ENCODE measurements at regions not wholly inside any gene's neighbourhood (a gene's known extent, or its start where the extent isn't known, plus 50 kb on each side); places are given as distances from the start of the nearest gene placed in this dataset.
A peak's percentile ranks its signal among the peaks of the same experiment; 100 is the strongest.

DNA sequence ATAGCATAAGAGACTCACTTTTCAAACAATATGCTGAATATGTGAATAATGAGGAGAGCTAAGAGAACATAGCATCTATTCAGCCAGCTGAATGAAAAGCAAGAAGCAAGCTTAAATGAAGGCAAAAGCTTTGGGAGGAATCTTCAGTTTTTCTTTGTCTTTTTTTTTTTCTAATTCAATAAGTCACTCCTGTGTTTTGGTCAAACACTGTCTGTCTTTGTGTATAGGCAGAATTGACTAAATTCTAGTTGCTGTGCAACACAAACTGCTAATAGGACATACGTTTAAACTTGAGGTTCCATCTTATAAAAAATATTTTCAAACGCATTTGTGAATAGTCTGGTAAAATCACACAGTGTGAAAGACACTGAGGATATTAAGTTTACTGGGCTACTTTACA, 156.9 kb upstream of the KCNN2 start:
- WGBS (ENCODE audit: extremely low coverage, insufficient coverage, insufficient read length) = no CpG with 5 or more reads among the region's 2 CpGs

DNA sequence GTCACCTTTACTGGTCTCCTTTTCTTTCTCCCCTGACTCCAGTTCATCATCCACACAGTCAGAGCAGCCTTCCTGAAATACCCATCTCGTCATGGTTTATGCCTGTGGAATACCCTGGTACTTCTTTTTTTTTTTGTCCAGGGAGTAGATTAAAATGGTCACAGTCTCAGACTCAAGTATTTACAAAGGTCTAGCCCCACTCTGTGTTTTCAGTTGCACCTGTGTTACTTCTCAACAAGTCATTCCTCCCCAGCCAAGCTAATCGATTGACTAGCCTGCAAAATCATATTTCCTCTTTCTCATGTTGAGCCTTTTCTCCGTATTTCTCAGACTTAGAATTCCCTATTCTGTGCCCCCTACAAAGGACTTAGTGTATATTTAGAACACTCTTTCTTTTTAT, 155.2 kb upstream of the KCNN2 start:
- Histone ChIP-seq H3K27ac (ENCODE audit: low read depth, low read length) (no peak overlapping the region), H2AK5ac (ENCODE audit: low read length) (no peak overlapping the region), H3K36me3 (ENCODE audit: control insufficient read depth in 1 of 2, insufficient read depth in 2 of 2, low read length in 2 of 2) (no peaks in the 10 kb centered on the region), H3K4me1 (ENCODE audit: control insufficient read depth in 1 of 2, insufficient read depth in 2 of 2, low read length in 2 of 2) (no peaks in the 10 kb centered on the region), H3K14ac (ENCODE audit: low read length) (no peak overlapping the region), H3K4me2 (ENCODE audit: low read length) (no peak overlapping the region), H3K18ac (ENCODE audit: low read length) (no peak overlapping the region), H2AFZ (ENCODE audit: insufficient read depth, low read length, poor library complexity) (no peak overlapping the region), H3K9me3 (ENCODE audit: insufficient read depth, low read depth, low read length) (no peaks in the 10 kb centered on the region), H3K79me2 (ENCODE audit: control insufficient read depth, insufficient read depth, low read length, poor library complexity) (no peaks in the 10 kb centered on the region), H3K23ac (ENCODE audit: low read length) (no peak overlapping the region), H3K27me3 (ENCODE audit: insufficient read depth, low read length) (no peaks in the 10 kb centered on the region), H3K4ac (ENCODE audit: low read depth, low read length) (no peak overlapping the region), H2BK120ac (ENCODE audit: insufficient read depth, low read length, poor library complexity) (no peak overlapping the region), H3K79me1 (ENCODE audit: low read length) (no peaks in the 10 kb centered on the region), H2BK12ac (ENCODE audit: low read length) (no peak overlapping the region), H4K12ac (ENCODE audit: low read depth, low read length) (no peak overlapping the region), H4K91ac (ENCODE audit: low read depth, low read length) (no peak overlapping the region), H3K9ac (ENCODE audit: low read length) (no peak overlapping the region), H3K4me3 (ENCODE audit: low read depth, low read length) (no peak overlapping the region), H2BK5ac (ENCODE audit: low read depth, low read length, poor library complexity) (no peak overlapping the region), H4K8ac (ENCODE audit: low read depth, low read length) (no peak overlapping the region)
- no CpG with 5 or more reads among the region's 3 CpGs for WGBS (ENCODE audit: extremely low coverage, insufficient coverage, insufficient read length)
- DNase-seq = no peak

More for the DNA sequence above, 156.9 kb upstream of the KCNN2 start:
- H2BK120ac ChIP-seq (ENCODE audit: insufficient read depth, low read length, poor library complexity) = no peak overlapping the region
- H2AK5ac ChIP-seq (ENCODE audit: low read length) = no peak overlapping the region
- H2BK12ac ChIP-seq (ENCODE audit: low read length) = no peak overlapping the region
- no peaks in the 10 kb centered on the region for H3K79me2 ChIP-seq (ENCODE audit: control insufficient read depth, insufficient read depth, low read length, poor library complexity)
- H2AFZ ChIP-seq (ENCODE audit: insufficient read depth, low read length, poor library complexity) = no peak overlapping the region
- no peak overlapping the region for H3K27ac ChIP-seq (ENCODE audit: low read depth, low read length)
- no peak overlapping the region for H3K9ac ChIP-seq (ENCODE audit: low read length)
- no peak overlapping the region for H3K4me2 ChIP-seq (ENCODE audit: low read length)
- H3K23ac ChIP-seq (ENCODE audit: low read length) = no peak overlapping the region
- H4K12ac ChIP-seq (ENCODE audit: low read depth, low read length) = no peak overlapping the region
- no peak overlapping the region for H3K18ac ChIP-seq (ENCODE audit: low read length)
- no peaks in the 10 kb centered on the region for H3K27me3 ChIP-seq (ENCODE audit: insufficient read depth, low read length)
- H2BK5ac ChIP-seq (ENCODE audit: low read depth, low read length, poor library complexity) = no peak overlapping the region
- no peaks in the 10 kb centered on the region for H3K9me3 ChIP-seq (ENCODE audit: insufficient read depth, low read depth, low read length)
- H3K4me1 ChIP-seq (ENCODE audit: control insufficient read depth in 1 of 2, insufficient read depth in 2 of 2, low read length in 2 of 2) = no peaks in the 10 kb centered on the region
- H3K4ac ChIP-seq (ENCODE audit: low read depth, low read length) = no peak overlapping the region
- H3K79me1 ChIP-seq (ENCODE audit: low read length) = no peaks in the 10 kb centered on the region
- no peak overlapping the region for H4K91ac ChIP-seq (ENCODE audit: low read depth, low read length)
- H3K4me3 ChIP-seq (ENCODE audit: low read depth, low read length) = no peak overlapping the region
- H4K8ac ChIP-seq (ENCODE audit: low read depth, low read length) = no peak overlapping the region
- no peaks in the 10 kb centered on the region for H3K36me3 ChIP-seq (ENCODE audit: control insufficient read depth in 1 of 2, insufficient read depth in 2 of 2, low read length in 2 of 2)
- H3K14ac ChIP-seq (ENCODE audit: low read length) = no peak overlapping the region
- no peak for DNase-seq

DNA sequence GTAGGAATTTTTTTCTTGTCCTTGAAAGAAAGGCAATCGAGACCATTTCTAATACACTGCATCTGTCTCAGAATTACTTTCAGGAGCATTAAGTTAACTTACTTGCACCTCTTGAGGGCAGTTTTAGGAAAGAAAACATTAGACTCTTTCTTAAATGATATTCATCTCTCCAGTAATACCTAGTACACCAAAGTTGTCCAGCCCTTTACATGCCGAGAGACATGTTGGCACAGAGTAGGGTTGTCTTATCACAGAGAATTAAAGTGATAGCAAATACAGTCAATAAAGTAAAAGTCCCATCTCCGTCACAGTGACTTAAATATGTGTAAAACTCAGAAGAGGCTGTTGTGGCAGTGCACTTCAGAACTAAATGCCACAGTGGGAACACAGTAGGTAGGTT, 154.3 kb upstream of the KCNN2 start:
- Histone ChIP-seq H2BK12ac (ENCODE audit: low read length) (no peak overlapping the region), H3K9ac (ENCODE audit: low read length) (no peak overlapping the region), H3K36me3 (ENCODE audit: control insufficient read depth in 1 of 2, insufficient read depth in 2 of 2, low read length in 2 of 2) (no peaks in the 10 kb centered on the region), H3K4me1 (ENCODE audit: control insufficient read depth in 1 of 2, insufficient read depth in 2 of 2, low read length in 2 of 2) (no peaks in the 10 kb centered on the region), H4K8ac (ENCODE audit: low read depth, low read length) (no peak overlapping the region), H3K9me3 (ENCODE audit: insufficient read depth, low read depth, low read length) (no peaks in the 10 kb centered on the region), H3K79me1 (ENCODE audit: low read length) (no peaks in the 10 kb centered on the region), H4K91ac (ENCODE audit: low read depth, low read length) (no peak overlapping the region), H3K4me2 (ENCODE audit: low read length) (no peak overlapping the region), H3K4me3 (ENCODE audit: low read depth, low read length) (no peak overlapping the region), H3K27ac (ENCODE audit: low read depth, low read length) (no peak overlapping the region), H4K12ac (ENCODE audit: low read depth, low read length) (no peak overlapping the region), H3K18ac (ENCODE audit: low read length) (no peak overlapping the region), H3K14ac (ENCODE audit: low read length) (no peak overlapping the region), H2AK5ac (ENCODE audit: low read length) (no peak overlapping the region), H2AFZ (ENCODE audit: insufficient read depth, low read length, poor library complexity) (no peak overlapping the region), H3K23ac (ENCODE audit: low read length) (no peak overlapping the region), H3K4ac (ENCODE audit: low read depth, low read length) (no peak overlapping the region), H3K27me3 (ENCODE audit: insufficient read depth, low read length) (no peaks in the 10 kb centered on the region), H2BK5ac (ENCODE audit: low read depth, low read length, poor library complexity) (no peak overlapping the region), H2BK120ac (ENCODE audit: insufficient read depth, low read length, poor library complexity) (no peak overlapping the region), H3K79me2 (ENCODE audit: control insufficient read depth, insufficient read depth, low read length, poor library complexity) (no peaks in the 10 kb centered on the region)
- WGBS (ENCODE audit: extremely low coverage, insufficient coverage, insufficient read length) = no CpG with 5 or more reads among the region's 3 CpGs
- no peak for DNase-seq

DNA sequence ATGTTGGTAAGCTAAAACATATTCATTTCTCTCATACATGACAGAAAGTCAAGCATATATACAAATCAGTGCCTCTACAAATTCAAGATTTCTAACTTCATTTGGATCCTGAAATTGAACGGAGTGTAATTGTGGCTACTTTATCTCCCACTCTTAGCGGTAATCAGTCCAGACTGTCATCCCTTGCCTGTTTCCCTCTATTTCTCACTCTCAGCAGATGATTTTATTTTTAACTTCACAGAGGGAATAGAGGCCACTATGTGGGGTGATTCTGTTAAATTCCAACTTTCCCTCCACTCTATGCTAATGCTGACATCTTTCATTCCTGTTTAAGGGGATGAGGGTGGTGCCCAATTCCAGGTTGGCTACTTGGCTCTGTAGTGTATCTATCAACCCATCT, 153.8 kb upstream of the KCNN2 start:
- Histone ChIP-seq H3K4me3 (ENCODE audit: low read depth, low read length) (no peak overlapping the region), H2AK5ac (ENCODE audit: low read length) (no peak overlapping the region), H4K8ac (ENCODE audit: low read depth, low read length) (no peak overlapping the region), H4K12ac (ENCODE audit: low read depth, low read length) (no peak overlapping the region), H2BK12ac (ENCODE audit: low read length) (no peak overlapping the region), H3K79me2 (ENCODE audit: control insufficient read depth, insufficient read depth, low read length, poor library complexity) (no peaks in the 10 kb centered on the region), H2BK120ac (ENCODE audit: insufficient read depth, low read length, poor library complexity) (no peak overlapping the region), H3K79me1 (ENCODE audit: low read length) (no peaks in the 10 kb centered on the region), H3K4me1 (ENCODE audit: control insufficient read depth in 1 of 2, insufficient read depth in 2 of 2, low read length in 2 of 2) (no peaks in the 10 kb centered on the region), H4K91ac (ENCODE audit: low read depth, low read length) (no peak overlapping the region), H3K4ac (ENCODE audit: low read depth, low read length) (no peak overlapping the region), H3K4me2 (ENCODE audit: low read length) (no peak overlapping the region), H2AFZ (ENCODE audit: insufficient read depth, low read length, poor library complexity) (no peak overlapping the region), H3K36me3 (ENCODE audit: control insufficient read depth in 1 of 2, insufficient read depth in 2 of 2, low read length in 2 of 2) (no peaks in the 10 kb centered on the region), H3K27ac (ENCODE audit: low read depth, low read length) (no peak overlapping the region), H3K14ac (ENCODE audit: low read length) (no peak overlapping the region), H3K9ac (ENCODE audit: low read length) (no peak overlapping the region), H2BK5ac (ENCODE audit: low read depth, low read length, poor library complexity) (no peak overlapping the region), H3K18ac (ENCODE audit: low read length) (no peak overlapping the region), H3K9me3 (ENCODE audit: insufficient read depth, low read depth, low read length) (no peaks in the 10 kb centered on the region), H3K27me3 (ENCODE audit: insufficient read depth, low read length) (no peaks in the 10 kb centered on the region), H3K23ac (ENCODE audit: low read length) (peak overlapping the region; percentile 80)
- no peak for DNase-seq
- WGBS (ENCODE audit: extremely low coverage, insufficient coverage, insufficient read length) = no CpG with 5 or more reads among the region's 2 CpGs

All from trophoblast cell (in vitro differentiated cells and primary cell).